Keratinocyte (primary cell): ENCODE measurements at regions not wholly inside any gene's neighbourhood (a gene's known extent, or its start where the extent isn't known, plus 50 kb on each side); places are given as distances from the start of the nearest gene placed in this dataset.

Experiments used
- EZH2 ChIP-seq: IDR thresholded peaks from one replicate; pipeline ENCODE4 v1.6.1; 2012; ENCODE audit warnings: inconsistent platforms, mild to moderate bottlenecking, low read length, moderate library complexity
- TF ChIP-seq, protein P1 (sequence below), 3 experiments: IDR thresholded peaks in 1 of 3; conservative IDR thresholded peaks in 1 of 3; optimal IDR thresholded peaks in 1 of 3; 2 replicates in 2 of 3; 3 replicates in 1 of 3; pipeline versions ENCODE3 to v1.5.1; 2011; ENCODE audit warnings: low read length in 3 of 3, mild to moderate bottlenecking in 3 of 3, moderate library complexity in 2 of 3, control low read depth in 1 of 3, inconsistent platforms in 1 of 3; ENCODE audit not compliant: insufficient read depth in 2 of 3; ENCODE audit errors: extremely low read depth in 1 of 3

GRCh38 chr5:62954578-62954977 is 376.0 kb downstream of the LRRC70 start:
- TF ChIP-seq, protein P1, sequence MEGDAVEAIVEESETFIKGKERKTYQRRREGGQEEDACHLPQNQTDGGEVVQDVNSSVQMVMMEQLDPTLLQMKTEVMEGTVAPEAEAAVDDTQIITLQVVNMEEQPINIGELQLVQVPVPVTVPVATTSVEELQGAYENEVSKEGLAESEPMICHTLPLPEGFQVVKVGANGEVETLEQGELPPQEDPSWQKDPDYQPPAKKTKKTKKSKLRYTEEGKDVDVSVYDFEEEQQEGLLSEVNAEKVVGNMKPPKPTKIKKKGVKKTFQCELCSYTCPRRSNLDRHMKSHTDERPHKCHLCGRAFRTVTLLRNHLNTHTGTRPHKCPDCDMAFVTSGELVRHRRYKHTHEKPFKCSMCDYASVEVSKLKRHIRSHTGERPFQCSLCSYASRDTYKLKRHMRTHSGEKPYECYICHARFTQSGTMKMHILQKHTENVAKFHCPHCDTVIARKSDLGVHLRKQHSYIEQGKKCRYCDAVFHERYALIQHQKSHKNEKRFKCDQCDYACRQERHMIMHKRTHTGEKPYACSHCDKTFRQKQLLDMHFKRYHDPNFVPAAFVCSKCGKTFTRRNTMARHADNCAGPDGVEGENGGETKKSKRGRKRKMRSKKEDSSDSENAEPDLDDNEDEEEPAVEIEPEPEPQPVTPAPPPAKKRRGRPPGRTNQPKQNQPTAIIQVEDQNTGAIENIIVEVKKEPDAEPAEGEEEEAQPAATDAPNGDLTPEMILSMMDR (optimal IDR thresholded peaks at IDR 0.05 in 1 of 3, IDR thresholded peaks at IDR 0.05 in 1 of 3, conservative IDR thresholded peaks at IDR 0.05 in 1 of 3; ENCODE audit: extremely low read depth in 1 of 3, insufficient read depth in 2 of 3, low read length in 3 of 3), result no peak
- TF ChIP-seq EZH2, result no peak
